GM18498 (cell line): ENCODE measurements at regions not wholly inside any gene's neighbourhood (a gene's known extent, or its start where the extent isn't known, plus 50 kb on each side); places are given as distances from the start of the nearest gene placed in this dataset.

Experiments used
- ATAC-seq: cut with Tn5 transposase; IDR thresholded peaks from one replicate; pipeline ENCODE4 v1.9.1; 2021; ENCODE audit warnings: mild to moderate bottlenecking, moderate library complexity; ENCODE audit not compliant: unreplicated experiment

DNA sequence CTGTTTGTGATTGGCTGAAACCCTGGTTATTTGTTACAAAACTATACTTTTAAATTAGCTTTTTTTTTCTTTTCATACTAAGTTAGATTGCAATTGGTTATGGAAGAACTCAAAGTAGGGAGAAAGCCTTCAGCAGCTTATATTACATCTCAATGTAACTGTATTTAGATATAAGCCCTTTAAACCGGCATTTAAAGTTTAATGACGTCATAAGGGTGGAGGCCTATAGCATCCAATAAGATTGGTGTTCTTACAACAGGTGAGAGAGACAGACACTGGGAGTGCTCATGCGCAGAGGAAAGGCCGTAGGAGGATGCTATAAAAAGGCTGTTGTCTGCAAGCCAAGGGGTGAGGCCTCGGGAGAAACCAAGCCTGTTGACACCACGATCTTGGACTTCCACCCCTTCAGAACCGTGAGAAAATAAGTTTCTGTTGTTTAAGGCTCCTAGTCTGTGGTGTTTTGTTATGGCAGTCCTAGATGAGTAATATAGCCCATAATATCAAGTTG is 1198.8 kb upstream of the SPRY2 start:
- ATAC-seq = no peak

DNA sequence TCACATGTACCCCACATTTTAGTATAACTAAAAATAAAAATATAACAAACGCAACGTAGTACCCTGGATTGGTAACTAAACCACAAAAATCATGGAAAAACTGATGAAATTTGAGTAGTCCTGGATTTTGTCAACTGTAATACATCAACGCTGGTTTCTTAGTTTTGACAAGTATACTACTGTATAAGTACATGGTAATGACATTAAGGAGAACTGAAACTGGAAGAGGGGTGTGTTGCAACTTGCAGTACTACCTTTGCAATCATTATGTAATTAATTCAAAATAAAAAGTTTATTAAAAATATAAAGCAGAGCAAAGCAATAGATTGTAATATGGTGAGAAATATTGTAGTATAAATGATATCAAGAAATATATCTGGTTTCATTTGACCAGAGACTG is 1158.0 kb upstream of the SPRY2 start:
- ATAC-seq = no peak

DNA sequence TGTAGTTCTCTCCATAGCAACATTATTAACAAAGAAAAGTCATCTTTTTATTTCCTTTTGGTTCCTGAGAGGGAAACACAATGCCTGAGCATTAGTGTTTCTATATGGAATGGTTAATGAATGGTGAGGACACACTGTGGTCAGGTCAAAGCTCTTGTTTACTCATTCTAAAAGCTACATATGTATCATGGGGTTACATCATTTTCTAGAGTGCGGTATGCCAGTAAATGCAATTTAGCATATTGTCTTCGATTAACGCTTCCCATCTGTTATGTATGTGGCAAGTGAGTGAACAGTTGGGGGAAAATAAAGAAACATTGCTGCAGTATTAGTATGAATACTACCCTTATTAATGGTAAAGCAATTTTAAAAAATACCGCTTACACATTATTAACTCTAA is 1152.2 kb upstream of the SPRY2 start:
- no peak for ATAC-seq

DNA sequence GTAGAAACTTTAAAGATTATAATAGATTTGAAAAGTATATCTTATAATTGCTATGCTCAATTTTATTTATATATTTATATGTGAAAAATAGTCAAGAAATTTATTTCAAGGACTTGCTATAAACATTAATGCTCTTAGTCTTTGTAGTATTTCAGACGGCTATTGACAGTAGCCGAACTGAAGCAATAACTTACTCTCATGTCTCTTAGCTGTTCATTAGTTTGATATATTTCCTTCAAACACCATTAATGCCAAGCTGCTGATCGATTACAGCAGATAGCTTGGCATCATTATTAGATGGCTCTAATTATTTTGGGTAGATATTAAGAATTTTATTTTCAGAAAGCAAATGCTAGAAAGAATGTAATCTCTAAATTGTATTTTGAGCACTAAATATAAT is 1151.5 kb upstream of the SPRY2 start:
- no peak for ATAC-seq

DNA sequence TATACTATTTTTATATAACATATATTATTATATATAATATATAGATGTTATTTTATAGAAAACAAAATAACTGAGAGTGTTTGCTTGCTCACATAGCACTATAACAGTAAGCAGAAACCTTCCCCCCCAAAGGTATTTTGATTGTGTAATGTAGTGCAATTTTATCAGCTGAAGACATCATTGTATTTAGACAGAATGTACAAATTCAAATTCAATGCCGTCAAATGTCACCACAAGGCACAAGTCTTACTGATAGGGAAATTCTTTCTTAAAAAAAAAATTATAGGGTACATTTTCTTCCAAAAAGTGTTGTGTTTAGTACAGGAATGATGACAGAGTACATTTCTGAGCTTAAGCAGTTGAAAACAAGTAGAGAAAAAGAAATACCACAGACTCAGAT is 1147.1 kb upstream of the SPRY2 start:
- ATAC-seq = no peak

DNA sequence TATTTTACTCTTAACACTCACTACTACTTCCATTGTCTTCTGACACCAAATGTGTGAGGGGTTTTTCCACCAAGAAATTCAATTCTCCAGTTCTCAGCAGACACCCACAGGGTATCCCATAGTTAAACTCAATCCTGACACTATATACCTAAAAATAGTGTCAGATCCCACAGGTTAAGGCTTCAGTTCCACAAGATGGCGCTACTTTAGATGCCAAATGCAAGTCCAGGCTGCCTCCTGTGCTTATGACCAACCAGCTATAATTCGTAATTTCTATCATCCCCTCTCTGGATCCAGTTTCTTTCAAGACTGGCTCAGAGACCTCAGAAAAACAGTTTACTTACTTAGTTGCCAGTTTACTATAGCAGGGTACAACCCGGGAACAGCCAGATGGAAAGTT is 1146.2 kb upstream of the SPRY2 start:
- ATAC-seq = no peak

DNA sequence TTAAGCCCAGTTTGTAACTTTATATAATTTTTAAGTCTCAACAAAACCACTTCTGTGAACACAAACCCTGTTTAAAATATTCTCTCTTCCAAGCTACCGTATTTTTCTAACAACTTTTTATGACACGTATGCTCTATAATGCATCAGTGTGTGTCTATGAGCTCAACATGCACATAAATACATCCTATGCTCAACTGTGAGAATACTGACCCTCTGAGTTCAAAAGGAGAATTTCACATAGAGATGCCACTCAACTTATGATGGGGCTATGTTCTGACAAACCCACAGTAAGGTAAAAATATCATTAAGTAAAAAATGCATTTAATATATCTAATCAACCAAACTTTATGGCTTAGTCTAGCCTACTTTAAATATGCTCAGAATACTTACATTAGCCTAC is 1139.7 kb upstream of the SPRY2 start:
- no peak for ATAC-seq

DNA sequence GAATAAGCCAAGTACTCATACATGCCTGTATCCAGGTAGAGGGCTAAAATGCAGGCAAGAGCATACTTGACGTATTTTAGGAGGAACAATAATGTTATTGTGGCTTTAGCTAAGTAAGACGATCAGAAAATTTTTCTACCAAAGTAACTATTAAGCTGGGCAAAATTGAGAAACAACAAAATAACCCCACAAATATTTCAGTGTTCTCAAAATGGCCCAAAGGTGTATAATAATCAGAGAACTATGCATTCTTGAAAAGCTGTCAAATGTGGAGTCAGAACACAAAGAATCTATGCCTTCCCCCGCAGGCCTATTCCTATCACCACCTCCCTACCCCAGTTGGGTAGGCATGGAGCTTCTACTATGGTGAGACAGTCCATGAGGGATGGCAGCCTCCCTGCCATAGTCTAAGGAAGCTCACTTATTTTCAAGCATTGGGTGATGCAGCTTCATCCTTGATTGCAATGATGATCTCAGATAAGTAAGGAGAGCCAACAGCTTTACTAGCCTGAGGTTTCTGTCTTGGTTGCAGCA is 1132.5 kb upstream of the SPRY2 start:
- ATAC-seq = no peak

DNA sequence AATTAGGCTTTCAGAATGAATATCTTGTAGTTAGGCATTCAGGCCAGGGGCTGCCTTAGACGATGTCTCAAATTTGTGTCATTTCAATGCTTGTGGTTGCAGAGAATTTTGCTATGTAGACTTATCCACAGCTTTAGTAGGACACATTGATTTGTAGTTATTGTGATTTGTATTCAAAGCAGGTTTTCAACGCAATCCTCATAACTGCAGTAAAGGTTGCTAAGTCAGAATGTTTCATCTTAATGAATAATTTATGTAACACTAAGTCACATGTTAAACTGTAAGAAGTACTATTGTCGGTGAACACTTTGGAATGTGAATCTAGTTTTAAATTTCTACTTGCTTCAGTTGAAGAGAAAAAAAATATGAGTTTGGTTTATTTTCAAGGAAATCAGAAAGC is 1117.2 kb upstream of the SPRY2 start:
- ATAC-seq = no peak

DNA sequence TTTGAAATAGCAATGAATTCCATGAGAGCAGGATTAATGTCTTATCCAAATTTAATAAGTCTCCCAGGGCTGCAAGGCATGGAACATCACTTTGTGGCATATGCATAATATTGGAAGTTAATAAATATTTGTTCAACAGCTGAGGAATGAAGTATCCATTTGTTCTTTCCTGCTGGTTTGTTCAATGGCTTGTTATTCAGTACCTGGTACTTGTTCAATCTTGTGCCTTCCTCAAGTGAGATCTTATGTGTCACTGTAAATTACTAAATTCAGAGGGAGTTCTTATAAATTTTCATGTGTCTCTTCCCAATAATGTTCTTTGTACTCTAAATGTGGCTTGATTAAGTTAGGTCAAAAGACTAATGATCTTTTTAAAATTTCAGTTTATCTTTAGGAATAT is 1105.5 kb upstream of the SPRY2 start:
- ATAC-seq = no peak

DNA sequence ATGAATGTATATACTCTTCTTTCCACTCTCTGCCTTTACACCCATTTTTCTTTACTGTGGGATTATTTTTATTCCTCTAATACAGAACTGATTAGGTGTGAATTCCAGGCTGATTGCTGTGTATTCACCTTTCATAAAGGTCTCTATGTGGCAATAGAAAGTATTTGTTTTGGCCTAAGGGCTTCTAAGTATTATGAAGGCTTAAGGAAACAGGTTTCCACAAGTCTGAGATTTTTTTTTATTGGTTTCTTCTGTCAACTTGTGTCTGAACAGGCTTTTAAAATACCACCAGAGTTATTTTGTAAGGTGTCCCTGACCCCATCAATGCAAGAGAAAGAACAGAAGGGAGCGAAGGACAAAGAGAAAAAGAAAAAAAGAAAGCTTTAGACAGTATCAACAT is 1102.0 kb upstream of the SPRY2 start:
- ATAC-seq = no peak

DNA sequence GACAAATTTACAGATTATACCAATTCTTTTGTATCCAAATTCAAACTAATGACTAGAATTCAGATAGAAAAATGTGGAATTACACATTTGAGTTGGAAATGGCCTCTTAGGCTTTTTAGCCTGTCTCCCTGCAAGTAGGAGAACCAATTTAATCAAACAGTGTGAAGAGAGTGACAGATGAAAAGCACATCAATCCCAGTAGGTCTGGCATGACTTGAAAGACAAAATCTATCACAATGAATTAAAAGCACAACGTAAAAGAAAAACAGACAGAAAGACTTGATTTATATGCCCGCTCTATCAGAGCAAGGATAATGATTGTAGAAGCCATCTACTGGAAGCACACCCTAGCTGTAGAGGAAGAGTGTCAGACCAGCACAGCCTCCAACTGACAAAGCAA is 1084.4 kb upstream of the SPRY2 start:
- no peak for ATAC-seq

DNA sequence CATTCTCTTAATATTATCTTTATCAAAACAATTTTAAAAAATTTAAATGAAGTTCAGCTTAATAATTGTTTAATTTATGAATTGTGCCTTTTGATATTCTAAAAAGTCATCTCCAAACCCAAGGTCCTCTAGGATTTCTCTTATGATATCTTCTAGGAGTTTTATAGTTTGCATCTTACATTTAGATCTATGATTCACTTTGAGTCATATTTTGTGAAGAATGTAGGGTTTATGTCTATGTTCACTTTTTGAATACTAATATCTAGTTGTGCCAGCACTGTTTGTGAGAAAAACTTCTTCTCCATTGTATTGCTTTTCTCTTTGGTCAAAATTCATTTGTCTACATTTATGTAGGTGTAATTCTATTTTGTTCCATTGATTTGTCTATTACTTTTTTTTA is 1068.4 kb upstream of the SPRY2 start:
- no peak for ATAC-seq

DNA sequence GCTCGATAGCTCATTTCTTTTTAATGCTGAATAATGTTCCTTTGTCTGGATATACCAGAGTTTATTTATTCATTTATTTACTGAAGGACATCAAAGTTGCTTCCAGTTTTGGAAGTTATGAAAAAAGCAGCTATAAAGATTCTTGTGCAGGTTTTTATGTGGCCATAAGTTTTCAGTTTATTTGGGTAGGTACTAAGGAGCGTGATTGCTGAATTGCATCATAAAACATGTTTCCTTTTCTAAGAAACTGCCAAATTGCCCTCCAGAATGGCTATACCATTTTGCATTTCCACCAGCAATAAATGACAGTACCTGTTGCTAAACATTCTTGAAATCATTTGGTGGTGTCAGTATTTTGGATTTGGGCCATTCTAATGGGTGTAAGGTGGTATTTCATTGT is 1067.7 kb upstream of the SPRY2 start:
- no peak for ATAC-seq

DNA sequence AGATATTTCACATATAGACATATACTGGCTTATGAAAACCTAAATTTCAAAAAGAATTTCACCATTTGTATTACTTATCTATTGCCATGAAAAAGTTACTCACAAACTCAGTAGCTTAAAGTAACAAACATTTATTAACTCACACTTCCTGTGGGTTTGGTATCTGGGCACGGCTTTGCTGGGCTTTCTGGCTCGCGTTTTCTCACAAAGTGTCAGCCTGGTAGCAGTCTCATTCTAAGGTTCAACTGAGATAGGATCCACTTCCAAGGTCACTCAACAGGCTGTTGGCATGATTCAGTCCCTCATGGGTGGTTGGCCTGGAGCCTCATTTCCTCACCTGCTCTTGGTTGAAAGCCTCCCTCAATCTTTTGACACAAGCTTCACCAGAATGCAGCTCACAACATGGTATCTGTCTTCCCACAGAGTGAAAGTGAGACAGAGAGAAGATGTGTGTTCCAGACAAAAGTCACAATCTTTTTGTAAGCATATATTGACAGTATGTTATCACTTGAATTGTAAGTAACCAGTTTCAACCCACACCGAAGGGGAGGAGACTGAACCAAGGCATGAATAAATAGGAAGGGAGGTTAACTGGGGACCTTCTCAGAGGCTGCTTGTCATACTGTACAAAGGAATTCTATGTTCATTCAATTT is 1065.8 kb upstream of the SPRY2 start:
- peak; percentile 78 for ATAC-seq

DNA sequence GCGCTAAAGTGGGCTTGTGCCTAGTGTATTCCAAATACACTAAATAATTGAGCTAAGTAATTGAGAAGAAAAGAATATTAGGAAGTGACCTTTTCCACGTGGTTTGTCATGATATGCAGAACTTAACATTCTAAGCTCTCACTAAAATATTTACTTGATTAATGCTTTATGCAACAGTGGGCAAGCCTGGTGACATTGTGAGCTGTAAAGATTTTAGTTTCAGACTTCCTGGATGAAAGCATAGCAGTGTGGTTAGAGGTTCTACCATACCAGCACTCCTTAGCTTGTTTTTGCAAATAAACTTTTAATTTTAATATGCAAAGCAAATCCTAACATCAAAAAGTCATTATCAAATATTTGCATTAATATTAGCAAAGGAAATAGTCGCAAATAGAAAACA is 1065.1 kb upstream of the SPRY2 start:
- ATAC-seq = no peak

DNA sequence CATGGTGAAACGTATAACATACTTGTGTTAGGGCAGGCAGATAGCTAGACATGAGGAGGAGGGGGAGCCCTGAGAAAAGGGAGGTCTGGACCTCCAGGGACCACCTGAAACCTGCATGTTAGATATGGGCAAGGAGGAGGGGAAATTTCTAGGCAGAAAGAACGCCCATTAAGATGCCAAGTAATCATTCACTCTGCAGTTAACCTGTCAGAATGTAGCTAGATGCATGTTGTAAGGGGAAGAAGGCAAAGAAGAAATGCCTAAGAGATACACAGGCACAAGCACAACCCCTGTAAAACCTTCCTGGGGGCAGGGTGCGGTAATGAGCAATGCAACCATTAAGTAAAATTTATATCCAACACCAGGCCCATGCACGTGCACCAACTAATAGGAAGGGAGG is 1055.3 kb upstream of the SPRY2 start:
- no peak for ATAC-seq

DNA sequence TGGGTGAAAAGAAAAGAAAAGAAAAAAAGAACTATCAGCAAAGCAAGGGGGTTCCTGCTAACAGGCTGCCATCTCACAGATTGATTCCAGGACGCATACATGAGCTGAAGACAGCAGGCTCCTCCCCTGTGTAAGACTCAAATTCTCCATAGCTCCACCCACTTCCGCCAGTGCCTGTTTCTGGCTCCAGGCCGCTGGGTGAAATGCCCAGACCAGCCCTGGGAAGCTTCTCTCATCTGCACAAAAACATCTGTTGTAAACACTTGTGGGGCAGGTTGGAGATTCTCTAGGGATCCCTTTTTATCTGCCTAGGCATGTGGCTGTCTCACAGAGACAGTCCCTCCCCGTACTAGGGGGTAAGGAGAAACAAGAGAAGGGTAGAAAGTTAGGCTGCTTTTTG is 1054.4 kb upstream of the SPRY2 start:
- no peak for ATAC-seq

DNA sequence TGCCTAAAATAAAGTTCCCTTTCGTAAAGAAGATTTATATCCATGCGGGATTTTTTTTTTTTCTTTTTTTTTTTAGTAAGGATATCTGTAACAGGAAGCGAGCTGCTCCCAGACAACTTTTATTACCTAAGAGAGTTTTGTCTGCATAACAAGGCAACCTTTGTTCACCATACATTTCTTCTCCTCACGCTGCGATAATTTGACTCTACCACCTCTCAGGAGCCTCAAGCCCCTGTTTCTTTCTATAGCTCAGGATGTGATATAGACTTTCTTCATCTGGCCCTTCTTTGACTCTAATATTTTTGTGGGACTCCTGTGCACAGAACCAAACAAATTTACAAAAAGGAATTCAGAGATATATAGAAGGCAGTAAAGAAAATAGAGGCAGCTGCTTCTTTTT is 1053.7 kb upstream of the SPRY2 start:
- no peak for ATAC-seq

DNA sequence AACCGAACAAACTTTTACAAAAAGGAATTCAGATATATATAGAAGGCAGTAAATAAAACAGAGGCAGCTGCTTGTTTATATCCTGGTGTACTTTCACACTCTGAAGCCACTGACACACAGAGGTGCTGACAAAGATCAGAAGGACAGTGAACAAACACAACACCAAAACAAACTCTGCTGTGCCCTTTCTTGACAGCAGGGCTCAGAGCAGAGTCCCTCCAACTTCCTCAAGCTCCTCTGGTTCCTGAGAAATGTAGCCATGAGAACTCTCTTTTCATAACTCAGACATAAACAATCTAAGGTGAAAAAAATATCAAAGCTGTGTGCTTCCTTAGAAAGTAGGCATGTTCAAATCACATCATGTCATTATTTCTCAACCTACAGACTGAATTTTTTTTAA is 1052.8 kb upstream of the SPRY2 start:
- no peak for ATAC-seq

DNA sequence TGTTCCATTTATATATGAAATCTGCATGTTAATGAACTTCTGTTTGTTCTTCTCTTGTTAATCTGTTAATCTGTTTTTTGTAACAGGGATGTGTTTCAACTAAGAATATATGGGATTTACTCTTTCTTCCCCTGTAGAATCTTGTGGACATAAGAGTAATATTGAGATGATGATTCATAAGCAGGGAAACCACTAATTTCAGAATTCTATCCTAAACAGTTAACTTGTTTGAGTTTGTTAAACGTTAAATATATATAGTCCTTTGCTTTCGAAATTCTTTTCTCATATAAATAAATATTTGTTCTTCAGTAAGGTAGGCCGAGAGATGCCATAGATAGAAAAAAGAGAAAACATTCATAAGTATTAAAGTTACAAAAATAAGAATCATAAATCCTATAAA is 1052.2 kb upstream of the SPRY2 start:
- no peak for ATAC-seq

DNA sequence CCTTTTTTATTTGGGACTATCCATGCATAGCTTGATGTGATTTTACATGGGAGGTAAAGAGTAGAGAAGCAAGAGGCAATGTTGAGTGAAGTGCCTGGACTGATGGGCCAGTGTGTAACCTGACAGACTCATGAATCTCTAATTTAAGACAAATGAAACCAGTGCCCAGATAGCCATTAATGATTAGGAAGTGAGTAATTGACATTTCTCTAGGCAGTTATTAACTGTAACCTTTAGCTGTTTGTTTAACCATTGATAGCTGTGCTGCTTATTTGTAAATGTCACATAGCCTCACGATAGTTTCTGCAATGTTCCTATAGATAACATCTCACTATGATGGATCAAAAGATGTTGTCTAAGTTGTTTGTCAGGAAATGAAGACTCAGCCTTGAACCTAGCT is 1047.5 kb upstream of the SPRY2 start:
- no peak for ATAC-seq

DNA sequence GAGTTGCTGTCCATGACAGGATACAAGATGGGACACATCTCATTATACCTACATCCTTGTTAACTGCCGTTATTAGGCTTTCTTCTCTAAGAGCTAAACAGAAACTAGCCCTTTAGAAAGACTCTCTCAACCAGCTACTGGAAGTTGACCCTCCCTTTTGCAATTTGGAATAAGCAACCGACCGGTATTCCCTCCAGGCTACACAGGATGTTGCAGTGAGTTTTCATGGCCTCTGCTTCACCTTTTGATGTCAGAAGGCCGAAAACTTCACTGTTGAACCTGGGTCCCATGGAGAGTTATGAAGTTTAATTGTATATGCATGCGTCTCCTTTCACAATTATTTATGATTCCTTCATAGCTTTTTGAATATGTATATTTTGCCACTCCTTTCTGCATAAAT is 1042.5 kb upstream of the SPRY2 start:
- ATAC-seq = no peak
